ENCODE measurements at regions not wholly inside any gene's neighbourhood (a gene's known extent, or its start where the extent isn't known, plus 50 kb on each side); places are given as distances from the start of the nearest gene placed in this dataset.
A peak's percentile ranks its signal among the peaks of the same experiment; 100 is the strongest.
"Not testable (repeated sequence)": the region's sequence is repeated elsewhere in the genome, so short reads cannot be mapped to it uniquely, and the experiment has no call there.

DNA sequence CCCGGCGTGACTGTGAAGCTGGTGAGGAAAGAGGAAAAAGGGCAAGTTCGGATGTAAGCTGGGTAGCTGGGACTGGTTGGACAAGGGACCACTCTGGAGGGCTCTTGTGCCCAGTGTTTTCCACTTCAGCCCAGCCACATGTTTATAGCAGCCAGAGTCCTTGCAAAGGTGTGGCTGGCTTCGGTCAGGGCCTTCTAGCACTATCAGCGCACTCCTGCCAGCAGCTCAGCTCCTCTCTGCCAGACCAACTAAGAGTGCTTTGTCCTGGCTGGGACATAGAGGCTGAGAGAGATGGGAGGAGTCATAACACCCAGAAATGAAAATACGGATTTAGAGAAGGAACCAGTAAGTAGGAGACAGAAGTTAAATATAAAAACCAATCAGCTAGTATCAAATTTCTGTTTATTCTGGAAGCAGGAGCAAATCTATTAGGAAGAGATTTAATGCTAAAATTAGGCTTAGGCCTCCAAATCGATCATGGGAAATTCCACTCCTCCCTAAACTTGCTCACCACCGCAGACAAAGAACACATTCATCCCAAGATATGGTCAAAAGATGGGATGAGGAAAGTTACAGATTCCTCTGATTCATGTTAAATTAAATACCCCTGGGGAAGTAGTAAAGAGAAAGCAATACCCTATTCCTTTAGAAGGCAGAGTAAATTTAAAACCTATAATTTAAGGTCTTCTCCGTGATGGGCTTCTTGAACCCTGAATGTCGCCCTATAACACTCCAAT lies 135.0 kb downstream of the RALA start:
- no peak for DNase-seq

DNA sequence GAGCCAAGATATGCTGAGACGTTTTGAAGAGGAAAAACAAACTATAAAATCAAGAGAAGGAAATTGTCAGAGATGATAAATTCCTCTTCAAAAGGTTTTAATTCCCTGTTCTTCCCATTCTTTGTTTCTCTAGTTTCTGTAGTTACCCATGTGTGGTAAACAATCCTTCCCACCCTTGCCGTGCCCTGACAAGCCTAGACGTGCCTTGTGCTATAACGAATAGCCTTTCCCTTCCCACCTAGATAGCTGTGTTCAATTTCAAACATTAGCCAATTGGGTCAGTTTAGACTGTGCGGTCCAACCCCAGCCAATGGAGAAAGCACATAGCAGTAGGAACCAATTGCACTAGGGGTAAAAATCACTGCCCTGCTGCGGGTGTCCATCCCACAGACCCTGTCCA lies 138.1 kb downstream of the RALA start:
- peak; percentile 67 for DNase-seq

DNA sequence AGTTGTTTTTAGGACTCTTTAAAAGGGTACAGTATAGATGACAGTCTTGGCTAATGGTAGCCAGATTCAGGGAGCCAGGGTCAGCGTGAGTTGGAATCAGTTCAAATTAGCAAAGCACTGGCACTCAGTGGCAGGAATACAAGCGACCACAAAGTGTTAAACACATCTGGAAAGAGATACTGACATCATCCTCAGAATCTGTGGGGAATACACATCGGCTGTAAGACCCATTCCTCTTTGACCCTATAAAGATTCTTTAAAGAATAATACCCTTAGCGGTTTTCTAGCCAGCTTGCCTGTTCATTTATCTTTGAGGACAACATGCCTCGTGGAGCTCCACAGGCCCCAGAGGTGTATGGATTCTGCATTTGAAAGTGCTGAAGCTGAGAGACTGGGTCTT lies 139.1 kb downstream of the RALA start:
- not testable (repeated sequence) for DNase-seq

DNA sequence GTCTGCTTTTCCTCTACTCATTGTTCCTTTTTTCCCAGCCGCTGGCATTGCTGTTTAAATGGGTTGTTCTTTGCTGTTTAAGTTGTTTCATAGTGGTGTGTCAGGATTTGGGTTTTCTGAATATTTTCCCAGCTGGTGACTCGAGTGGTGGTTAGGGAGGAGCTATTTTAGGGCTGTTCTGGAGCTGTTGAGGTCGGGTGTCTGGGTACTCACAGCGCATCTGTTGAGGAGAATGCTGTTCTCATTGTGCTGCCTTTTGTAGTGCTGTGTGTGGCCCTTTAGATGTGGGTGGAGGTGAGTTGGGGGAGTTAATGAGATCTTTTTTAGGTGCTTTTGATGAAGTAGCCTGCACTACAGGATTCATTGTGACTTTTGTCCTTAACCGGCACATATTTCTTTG lies 139.5 kb downstream of the RALA start:
- not testable (repeated sequence) for DNase-seq

DNA sequence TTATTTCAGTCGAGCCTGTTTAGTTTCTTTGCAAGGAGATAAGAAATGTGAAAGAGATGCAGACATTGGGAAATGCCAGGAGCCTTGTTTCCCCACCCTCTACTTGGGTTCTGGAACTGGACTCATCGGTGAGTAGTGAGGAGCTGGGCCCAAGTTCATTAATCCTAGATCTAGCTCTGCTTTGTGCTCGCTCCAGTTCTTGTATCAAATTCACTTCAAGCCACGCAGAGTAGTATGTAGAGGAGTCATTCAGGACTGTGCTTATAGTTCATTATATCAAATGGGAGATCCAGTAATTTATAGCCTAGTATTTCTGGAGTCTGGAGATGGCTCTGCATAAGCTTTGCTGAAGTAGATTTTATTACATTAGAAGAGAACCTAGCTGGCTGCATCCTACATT lies 142.5 kb downstream of the RALA start:
- not testable (repeated sequence) for DNase-seq

DNA sequence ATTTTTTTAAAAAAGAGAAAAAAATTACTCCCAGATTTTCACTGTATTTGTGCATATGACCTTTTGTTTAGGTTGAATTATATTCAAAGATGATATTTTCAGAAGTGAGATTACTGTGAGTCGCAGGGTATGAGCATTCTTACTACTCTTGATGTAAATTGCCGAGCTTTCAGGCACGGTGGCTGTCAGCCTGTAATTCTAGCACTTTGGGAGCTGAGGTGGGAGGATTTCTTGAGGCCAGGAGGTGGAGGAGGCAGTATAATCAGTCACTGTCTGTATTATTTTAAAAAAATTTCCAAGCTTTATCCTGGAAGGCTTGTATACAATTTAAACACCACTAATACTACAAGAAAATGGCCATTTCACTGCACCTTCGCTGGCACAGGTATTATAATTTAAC lies 145.1 kb downstream of the RALA start:
- DNase-seq, result not testable (repeated sequence)

DNA sequence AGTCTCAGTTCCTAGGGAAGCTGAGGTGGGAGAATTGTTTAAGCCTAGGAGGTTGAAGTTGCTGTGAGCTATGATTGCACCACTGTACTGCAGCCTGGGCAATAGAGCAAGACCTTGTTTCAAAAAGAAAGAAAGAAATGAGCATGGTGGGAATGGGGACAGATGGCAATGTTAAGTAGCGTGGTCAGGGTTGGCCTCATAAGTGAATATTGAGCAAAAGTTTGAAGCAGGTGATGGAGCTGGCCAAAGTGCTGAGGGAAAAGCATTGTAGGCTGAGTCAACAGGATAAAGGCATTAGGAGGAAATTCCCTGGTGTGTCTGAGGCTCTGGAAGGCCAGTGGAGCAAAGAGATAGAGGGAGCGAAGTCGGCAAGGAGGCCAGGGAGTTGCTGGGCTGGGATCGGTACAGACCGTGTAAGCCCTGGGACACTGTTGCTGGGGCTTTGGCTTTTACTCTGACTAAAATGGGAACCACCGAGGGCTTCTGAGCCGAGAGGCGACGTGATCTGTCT lies 151.0 kb downstream of the RALA start:
- not testable (repeated sequence) for DNase-seq

DNA sequence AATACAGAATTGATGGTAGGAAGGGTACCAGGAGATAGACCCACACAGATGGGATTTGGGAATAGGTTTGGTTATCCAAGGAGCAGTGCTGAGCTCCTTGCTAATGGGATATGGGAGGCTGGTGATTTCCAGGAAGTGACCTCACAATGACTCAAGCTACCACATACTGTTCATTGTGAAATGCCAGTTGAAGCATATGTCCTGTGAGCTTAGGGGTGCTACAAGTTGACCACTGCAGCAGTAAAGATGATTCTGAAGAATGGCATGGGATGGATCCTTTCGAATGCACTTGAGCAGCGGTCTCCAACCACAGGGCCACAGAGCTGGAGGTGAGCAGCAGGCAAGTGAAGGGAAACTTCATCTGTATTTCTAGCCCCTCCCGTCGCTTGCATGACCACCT lies 158.2 kb downstream of the RALA start:
- DNase-seq, result not testable (repeated sequence)

DNA sequence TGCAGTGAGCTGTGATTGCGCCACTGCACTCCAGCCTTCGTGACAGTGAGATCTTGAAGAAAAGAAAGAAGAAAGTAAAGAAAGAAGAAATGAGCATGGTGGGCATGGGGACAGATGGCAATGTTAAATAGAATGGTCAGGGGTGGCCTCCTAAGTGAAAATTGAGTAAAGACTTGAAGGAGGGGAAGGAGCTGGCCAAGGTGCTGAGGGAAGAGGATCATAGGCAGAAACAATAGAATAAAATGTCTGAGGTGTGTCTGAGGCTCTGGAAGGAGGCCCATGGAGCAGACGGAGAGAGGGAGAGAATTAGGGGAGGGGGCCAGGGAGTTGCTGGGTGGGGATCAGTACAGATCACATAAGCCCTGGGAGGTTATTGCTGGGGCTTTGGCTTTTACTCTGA lies 163.1 kb downstream of the RALA start:
- not testable (repeated sequence) for DNase-seq

DNA sequence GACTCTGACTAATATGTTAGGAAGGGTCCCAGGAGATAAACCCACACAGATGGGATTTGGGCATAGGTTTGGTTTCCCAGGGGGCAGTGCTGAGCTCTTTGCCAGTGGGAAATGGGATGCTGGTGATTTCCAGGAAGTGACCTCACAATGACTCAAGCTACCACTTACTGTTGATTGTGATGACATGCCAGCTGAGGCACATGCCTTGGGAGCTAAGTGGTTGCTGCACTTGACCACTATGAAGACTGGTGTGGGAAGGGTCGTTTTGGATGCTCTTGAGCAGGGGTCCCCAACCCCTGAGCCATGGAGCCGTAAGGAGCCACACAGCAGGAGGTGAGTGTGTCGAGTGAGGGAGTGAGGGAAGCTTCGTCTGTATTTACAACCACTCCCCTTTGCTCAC lies 159.0 kb upstream of the CDK13 start:
- DNase-seq, result not testable (repeated sequence)

DNA sequence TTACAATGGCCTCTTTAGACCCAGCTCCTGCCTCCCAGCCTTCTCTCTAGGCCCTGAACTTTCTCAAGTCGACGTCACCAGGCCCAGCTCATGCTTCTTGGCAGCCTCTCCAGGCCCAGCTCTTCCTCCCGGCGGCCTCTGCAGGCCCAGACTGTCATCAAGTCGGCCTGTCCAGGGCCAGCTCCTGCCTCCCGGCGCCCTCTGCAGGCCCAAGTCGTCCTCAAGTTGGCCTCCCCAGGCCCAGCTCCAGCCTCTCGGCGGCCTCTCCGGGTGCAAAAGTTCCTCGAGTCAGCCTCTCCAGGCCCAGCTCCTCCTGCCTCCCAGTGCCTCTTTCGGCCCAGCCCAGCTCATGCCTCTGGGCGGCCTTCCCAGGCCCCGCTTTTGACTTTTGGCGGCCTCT lies 158.1 kb upstream of the CDK13 start:
- not testable (repeated sequence) for DNase-seq

DNA sequence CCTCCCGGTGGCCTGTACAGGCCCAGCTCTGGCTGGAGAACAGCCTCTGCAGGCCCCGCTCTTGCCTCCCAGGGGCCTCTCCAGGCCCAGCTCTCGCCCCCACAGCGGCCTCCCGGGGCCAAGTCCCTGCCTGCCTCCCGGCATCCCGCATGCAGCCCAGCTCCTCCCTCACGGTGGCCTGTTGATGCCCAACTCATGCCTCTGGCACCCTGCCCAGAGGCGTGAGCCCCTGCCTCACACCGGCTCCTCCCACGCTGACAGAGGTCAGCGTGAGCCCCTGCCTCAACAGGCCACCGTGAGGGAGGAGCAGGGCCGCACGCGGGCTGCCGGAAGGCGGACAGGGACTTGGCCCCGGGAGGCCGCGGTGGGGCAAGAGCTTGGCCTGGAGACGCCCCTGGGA lies 157.0 kb upstream of the CDK13 start:
- DNase-seq, result not testable (repeated sequence)

DNA sequence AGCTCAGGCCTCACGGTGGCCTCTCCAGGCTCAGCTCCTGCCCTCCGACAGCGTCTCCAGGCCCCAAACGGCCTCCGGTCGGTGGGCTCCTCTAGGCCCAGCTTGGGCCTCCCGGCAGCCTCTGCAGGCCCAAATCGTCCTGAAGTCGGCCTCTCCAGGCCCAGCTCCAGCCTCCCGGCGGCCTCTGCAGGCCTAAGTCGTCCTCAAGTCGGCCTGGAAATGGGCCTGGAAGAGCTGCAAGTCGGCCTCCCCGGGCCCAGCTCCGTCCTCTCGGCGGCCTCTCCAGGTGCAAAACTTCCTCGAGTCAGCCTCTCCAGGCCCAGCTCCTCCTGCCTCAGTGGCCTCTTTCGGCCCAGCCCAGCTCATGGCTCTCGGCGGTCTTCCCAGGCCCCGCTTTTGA lies 156.2 kb upstream of the CDK13 start:
- not testable (repeated sequence) for DNase-seq

DNA sequence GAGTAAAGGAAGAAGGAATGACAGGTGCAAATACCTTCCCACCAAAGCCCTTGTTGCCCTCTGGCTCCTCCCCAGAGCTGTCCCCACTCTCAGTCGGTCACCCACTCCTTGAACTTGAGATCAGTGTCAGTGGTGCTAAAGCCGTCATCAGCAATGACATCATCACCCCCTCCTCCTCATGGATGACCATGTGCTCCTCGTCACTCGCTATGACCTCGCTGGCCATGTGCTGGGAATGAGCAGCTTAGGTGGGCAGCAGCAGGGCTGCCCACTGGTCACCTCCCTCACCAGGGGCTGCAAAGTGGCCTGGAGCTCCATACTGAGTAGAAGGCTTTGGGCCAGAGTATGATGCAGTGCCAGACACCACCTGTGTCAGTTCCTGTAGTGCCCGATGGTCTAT lies 153.1 kb upstream of the CDK13 start:
- not testable (repeated sequence) for DNase-seq

DNA sequence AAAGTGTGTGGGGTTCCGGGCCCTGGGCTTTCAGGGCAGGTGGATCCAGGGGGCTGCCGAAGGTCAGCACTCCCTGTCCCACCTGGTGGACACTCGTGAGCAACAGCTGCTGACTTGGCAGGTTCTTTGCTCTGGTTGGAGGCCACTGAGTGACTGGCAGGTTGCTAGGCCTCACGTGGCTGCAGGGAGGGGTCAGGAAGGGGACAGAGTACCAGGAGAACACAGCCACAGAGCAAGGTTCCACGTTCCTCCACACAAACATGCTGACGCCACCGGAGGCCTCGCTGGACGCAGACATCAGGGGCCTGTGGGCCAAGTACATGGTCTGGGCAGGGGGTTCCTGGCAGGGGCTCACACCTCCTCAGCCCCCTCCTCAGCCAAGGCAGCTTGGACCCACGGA lies 152.0 kb upstream of the CDK13 start:
- not testable (repeated sequence) for DNase-seq

DNA sequence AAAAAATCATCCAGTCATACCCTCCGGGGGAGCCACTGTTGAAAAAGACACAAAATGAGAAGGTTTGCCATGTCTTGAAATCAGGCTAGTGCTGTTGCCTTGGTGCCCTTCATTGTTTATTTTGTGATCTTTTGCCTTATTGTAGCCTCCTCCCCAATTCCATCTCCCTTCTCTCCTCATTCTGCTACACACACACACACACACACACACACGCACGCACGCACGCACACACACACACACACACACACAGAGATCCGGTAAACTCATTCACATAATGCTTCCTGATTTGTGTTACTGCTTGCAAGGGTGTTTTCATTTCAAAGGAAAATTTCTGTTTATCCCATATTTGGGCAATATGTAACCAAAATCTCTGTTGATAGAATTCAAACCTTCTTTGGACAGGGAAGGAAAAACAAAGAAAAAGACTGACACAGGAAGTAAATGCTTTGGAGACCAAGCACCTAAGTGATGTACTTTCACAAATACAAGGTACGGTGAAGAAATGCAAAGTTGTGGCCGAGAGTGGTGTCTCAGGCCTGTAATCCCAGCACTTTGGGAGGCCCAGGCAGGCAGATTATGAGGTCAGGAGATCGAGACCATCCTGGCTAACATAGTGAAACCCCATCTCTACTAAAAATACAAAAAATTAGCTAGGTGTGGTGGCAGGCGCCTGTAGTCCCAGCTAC lies 141.1 kb upstream of the CDK13 start:
- no peak for DNase-seq

DNA sequence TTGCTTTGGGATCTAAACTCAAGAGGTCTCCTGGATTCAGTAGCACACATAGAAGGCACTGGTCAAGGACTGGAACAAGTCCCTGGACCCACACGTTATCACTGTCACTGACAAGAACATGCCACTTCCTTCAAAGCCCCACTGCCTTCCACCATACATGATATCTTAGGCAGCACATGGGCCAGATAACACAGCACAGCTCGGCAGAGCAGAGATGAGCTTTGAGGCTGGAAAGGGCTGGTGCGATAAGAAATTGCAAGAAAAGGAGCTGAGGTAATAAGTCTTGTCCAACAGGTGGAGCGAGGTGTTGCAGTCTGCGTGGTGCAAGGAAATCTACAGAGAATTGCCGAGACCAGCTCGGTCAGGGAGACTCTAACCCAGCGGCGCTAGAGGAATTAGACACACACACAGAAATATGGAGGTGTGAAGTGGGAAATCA lies 139.8 kb upstream of the CDK13 start:
- no peak for DNase-seq

DNA sequence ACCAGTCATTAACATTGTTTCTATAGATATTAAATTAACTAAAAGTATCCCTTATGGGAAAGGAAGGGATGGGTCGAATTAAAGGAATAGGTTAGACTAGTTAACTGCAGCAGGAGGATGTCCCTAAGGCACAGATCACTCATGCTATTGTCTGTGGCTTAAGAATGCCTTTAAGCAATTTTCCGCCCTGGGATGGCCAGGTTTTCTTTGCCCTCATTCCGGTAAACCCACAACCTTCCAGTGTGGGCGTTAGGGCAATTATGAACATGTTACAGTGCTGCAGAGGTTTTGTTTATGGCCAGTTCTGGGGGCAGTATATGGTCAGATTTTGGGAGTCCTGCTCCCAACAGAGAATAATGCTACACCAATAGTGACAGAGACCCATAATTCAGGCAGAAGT lies 139.3 kb upstream of the CDK13 start:
- no peak for DNase-seq

DNA sequence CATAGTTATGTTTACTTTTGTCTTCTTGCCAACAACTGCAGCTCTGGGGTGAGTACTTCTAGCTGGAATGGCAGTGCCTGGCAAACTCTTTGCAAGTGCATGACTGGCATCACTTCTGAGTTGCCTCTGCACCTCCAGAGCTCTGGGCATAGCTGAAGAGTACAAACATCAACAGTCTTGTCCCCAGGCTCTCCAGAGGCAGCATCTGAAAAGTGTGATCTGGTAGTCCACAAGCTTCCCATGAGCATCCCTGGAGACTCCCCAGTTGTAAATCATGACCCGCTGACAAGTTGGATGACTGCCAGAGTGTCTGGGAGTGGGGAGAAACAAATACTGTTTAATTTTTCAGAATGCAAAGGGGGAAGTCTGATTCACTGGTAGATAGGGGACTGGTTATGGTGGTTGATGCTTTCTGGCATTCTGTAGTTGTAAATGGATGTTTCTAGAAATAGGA lies 138.9 kb upstream of the CDK13 start:
- peak; percentile 38 for DNase-seq

DNA sequence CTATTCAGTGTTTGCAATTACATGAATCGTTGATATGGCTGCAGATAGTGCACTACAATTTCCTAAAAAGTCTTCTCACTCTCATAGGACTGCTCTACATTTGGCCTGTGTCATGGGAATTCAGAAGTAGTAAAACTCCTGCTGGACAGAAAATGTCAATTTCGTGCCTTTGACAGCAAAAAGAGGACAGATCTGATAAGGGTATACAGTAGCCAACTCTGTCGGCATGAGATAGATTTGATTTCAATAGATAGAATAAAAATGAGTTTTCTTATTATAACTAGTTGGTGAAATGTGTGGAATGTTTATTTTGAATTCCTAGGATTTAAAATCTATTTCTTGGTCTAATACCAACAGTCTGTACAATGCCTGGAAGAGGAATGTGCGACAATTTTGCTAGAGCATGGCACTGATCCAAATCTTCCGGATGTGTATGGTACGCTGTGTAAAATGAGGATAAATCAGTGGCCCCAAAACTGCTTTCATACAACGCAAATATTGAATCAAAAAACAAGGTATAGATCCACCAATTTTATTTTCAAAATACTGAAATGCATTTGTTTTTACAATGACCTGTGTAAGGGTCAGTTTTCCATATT lies 133.5 kb upstream of the CDK13 start:
- DNase-seq, result no peak

DNA sequence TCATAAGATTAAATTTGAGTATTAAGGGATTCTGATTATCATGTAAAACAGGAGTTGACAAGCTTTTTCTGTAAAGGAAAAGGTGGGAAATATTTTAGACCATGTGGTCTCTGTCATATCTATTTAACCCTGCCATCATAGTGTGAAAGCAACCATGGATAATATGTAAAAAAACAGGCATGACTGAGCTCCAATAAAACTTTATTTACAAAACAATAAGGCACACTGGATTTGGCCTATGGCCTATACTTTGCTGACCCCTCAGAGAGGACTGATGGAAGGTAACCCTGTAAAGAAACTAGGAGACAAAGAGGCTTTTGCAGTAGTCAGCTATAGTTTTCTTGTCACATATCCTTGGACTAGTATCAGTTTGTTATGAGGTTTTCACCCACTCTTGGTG lies 130.5 kb upstream of the CDK13 start:
- no peak for DNase-seq

DNA sequence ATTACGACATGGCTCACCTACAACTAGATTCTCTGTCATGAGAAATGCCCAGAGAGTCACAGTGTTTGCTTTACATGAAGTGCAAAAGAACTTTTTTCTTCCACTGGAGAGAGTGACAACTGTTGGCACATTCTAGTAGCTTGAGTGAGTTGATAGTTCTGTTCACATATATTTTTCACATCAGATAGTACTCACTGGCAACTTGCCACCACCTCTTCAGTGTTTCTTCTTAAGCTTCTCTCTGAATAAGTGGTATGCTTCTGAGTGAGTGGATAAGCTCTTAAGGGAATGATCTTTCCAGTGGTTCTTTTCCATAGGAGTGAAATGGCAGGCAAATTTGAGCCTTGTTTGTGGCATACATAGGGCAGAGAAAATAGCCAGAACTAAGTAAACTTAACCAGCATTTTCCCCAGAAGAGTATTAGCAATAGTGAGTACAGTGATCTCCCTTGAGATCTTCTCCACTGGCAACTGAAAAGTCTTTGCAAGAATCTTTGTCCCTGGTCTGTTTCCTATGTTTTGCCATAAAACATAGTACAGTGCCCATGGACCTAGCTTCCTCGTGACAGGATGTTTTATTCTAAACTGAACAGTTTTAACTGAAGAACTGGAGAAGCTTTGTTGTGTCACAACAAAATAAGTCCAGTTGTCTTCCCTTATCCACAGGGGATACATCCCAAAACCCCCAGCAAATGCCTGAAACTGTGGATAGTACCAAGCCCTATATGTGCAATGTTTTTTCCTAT lies 125.4 kb upstream of the CDK13 start:
- DNase-seq, result no peak

DNA sequence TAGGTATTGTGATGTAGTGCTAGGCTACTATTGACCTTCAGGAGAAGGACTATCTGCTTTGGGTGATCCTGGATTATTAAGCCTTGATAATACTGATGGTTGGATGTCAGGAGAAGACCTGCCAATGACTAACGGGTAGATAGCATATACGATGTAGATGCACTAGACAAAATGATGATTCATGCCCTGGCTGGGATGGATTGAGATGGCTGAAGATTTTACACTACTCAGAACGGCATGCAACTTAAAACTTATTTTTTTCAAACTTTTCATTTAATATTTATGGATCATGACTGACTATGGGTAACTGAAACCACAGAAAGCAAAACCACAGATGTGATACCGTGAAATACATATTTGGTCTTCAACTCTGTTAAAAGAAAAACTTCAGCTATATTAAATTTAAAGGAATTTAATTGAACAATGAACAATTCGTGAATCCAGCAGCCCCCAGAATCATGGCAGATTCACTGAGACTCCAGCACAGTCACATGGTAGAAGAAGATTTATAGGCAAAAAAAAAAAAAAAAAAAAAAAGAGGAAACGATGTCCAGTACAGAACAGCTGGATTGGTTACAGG lies 124.6 kb upstream of the CDK13 start:
- DNase-seq, result no peak

All from NCI-H748 treated with DMSO at 0.1 percent for 48 hours (cell line).